ENCODE measurements at regions not wholly inside any gene's neighbourhood (a gene's known extent, or its start where the extent isn't known, plus 50 kb on each side); places are given as distances from the start of the nearest gene placed in this dataset.

GRCh38 chr15:35783203-35783602 is 237.2 kb upstream of the DPH6 start:
- no peaks in the 10 kb centered on the region for H3K27me3 Mint-ChIP-seq
- H3K4me3 Mint-ChIP-seq: no peak overlapping the region
- H3K36me3 Mint-ChIP-seq: no peaks in the 10 kb centered on the region
- no peaks in the 10 kb centered on the region for H3K9me3 ChIP-seq (ENCODE audit: control insufficient read depth in 2 of 2, low read length in 2 of 2)
- no peaks in the 10 kb centered on the region for H3K4me1 ChIP-seq (ENCODE audit: control insufficient read depth, insufficient read depth, low read length, poor library complexity, severe bottlenecking)
- no peak for DNase-seq
- no peaks in the 10 kb centered on the region for H3K4me1 Mint-ChIP-seq
- H3K27ac ChIP-seq (ENCODE audit: insufficient read depth, low read length, poor library complexity, severe bottlenecking): no peak overlapping the region
- no peak overlapping the region for H3K4me3 ChIP-seq (ENCODE audit: low read depth, low read length)
- H3K9me3 Mint-ChIP-seq: peaks cover 0 to 2% (median 0%) of the 10 kb centered on the region in 7 donors
- no peak overlapping the region for H3K27ac Mint-ChIP-seq
- H3K36me3 ChIP-seq (ENCODE audit: control insufficient read depth, insufficient read depth, low read length): no peaks in the 10 kb centered on the region
- no peaks in the 10 kb centered on the region for H3K27me3 ChIP-seq (ENCODE audit: control insufficient read depth, insufficient read depth, low read length)
- ATAC-seq (ENCODE audit: low read depth in 2 of 2): no peak

- Mint-ChIP-seq H3K27me3 (peaks cover 4% of the 10 kb centered on the region), H3K9me3 (peaks cover 0 to 3% (median 0%) of the 10 kb centered on the region in 7 donors), H3K4me1 (no peaks in the 10 kb centered on the region), H3K4me3 (no peak overlapping the region), H3K27ac (no peak overlapping the region), H3K36me3 (no peaks in the 10 kb centered on the region)
- no peak overlapping the region for H3K4me3 ChIP-seq (ENCODE audit: low read depth, low read length)
- no peaks in the 10 kb centered on the region for H3K9me3 ChIP-seq (ENCODE audit: control insufficient read depth in 2 of 2, low read length in 2 of 2)
- H3K27ac ChIP-seq (ENCODE audit: insufficient read depth, low read length, poor library complexity, severe bottlenecking): no peak overlapping the region
- no peaks in the 10 kb centered on the region for H3K36me3 ChIP-seq (ENCODE audit: control insufficient read depth, insufficient read depth, low read length)
- DNase-seq: no peak
- ATAC-seq (ENCODE audit: low read depth in 2 of 2): no peak
- no peaks in the 10 kb centered on the region for H3K4me1 ChIP-seq (ENCODE audit: control insufficient read depth, insufficient read depth, low read length, poor library complexity, severe bottlenecking)
- no peaks in the 10 kb centered on the region for H3K27me3 ChIP-seq (ENCODE audit: control insufficient read depth, insufficient read depth, low read length)
Measured at GRCh38 chr15:35784745-35785144, 238.8 kb upstream of the DPH6 start.

- H3K9me3 ChIP-seq (ENCODE audit: control insufficient read depth in 2 of 2, low read length in 2 of 2): no peaks in the 10 kb centered on the region
- ATAC-seq (ENCODE audit: low read depth in 2 of 2): no peak
- no peak for DNase-seq
- Mint-ChIP-seq H3K27me3 (no peaks in the 10 kb centered on the region), H3K4me1 (no peaks in the 10 kb centered on the region), H3K36me3 (no peaks in the 10 kb centered on the region), H3K4me3 (no peak overlapping the region), H3K9me3 (peaks cover 0 to 5% (median 0%) of the 10 kb centered on the region in 7 donors), H3K27ac (no peak overlapping the region)
- H3K4me1 ChIP-seq (ENCODE audit: control insufficient read depth, insufficient read depth, low read length, poor library complexity, severe bottlenecking): no peaks in the 10 kb centered on the region
- H3K4me3 ChIP-seq (ENCODE audit: low read depth, low read length): no peak overlapping the region
- no peak overlapping the region for H3K27ac ChIP-seq (ENCODE audit: insufficient read depth, low read length, poor library complexity, severe bottlenecking)
- no peaks in the 10 kb centered on the region for H3K27me3 ChIP-seq (ENCODE audit: control insufficient read depth, insufficient read depth, low read length)
- H3K36me3 ChIP-seq (ENCODE audit: control insufficient read depth, insufficient read depth, low read length): no peaks in the 10 kb centered on the region
Measured at GRCh38 chr15:35810007-35810406, 264.0 kb upstream of the DPH6 start.

- Histone ChIP-seq H3K27me3 (ENCODE audit: control insufficient read depth, insufficient read depth, low read length) (no peaks in the 10 kb centered on the region), H3K4me3 (ENCODE audit: low read depth, low read length) (no peak overlapping the region), H3K9me3 (ENCODE audit: control insufficient read depth in 2 of 2, low read length in 2 of 2) (no peaks in the 10 kb centered on the region), H3K4me1 (ENCODE audit: control insufficient read depth, insufficient read depth, low read length, poor library complexity, severe bottlenecking) (no peaks in the 10 kb centered on the region), H3K36me3 (ENCODE audit: control insufficient read depth, insufficient read depth, low read length) (no peaks in the 10 kb centered on the region), H3K27ac (ENCODE audit: insufficient read depth, low read length, poor library complexity, severe bottlenecking) (no peak overlapping the region)
- Mint-ChIP-seq H3K27me3 (no peaks in the 10 kb centered on the region), H3K9me3 (peaks cover 0 to 7% (median 0%) of the 10 kb centered on the region in 7 donors), H3K27ac (no peak overlapping the region), H3K36me3 (no peaks in the 10 kb centered on the region), H3K4me1 (no peaks in the 10 kb centered on the region), H3K4me3 (no peak overlapping the region)
- ATAC-seq (ENCODE audit: low read depth in 2 of 2): no peak
- DNase-seq: no peak
Measured at GRCh38 chr15:35813573-35813972, 267.6 kb upstream of the DPH6 start.

- no peak for DNase-seq
Measured at GRCh38 chr15:35818846-35819245, 272.9 kb upstream of the DPH6 start.

GRCh38 chr15:35822153-35822552 is 276.2 kb upstream of the DPH6 start:
- no peak for DNase-seq
- no peaks in the 10 kb centered on the region for H3K27me3 Mint-ChIP-seq
- Histone ChIP-seq H3K27ac (ENCODE audit: insufficient read depth, low read length, poor library complexity, severe bottlenecking) (no peak overlapping the region), H3K36me3 (ENCODE audit: control insufficient read depth, insufficient read depth, low read length) (no peaks in the 10 kb centered on the region), H3K4me1 (ENCODE audit: control insufficient read depth, insufficient read depth, low read length, poor library complexity, severe bottlenecking) (no peaks in the 10 kb centered on the region), H3K27me3 (ENCODE audit: control insufficient read depth, insufficient read depth, low read length) (no peaks in the 10 kb centered on the region), H3K9me3 (ENCODE audit: control insufficient read depth in 2 of 2, low read length in 2 of 2) (no peaks in the 10 kb centered on the region), H3K4me3 (ENCODE audit: low read depth, low read length) (no peak overlapping the region)
- H3K4me1 Mint-ChIP-seq: no peaks in the 10 kb centered on the region
- no peak overlapping the region for H3K27ac Mint-ChIP-seq
- ATAC-seq (ENCODE audit: low read depth in 2 of 2): no peak
- no peaks in the 10 kb centered on the region for H3K36me3 Mint-ChIP-seq
- peaks cover 0 to 6% (median 1%) of the 10 kb centered on the region in 7 donors for H3K9me3 Mint-ChIP-seq
- H3K4me3 Mint-ChIP-seq: no peak overlapping the region

More at GRCh38 chr15:35818846-35819245, 272.9 kb upstream of the DPH6 start:
- H3K36me3 Mint-ChIP-seq: no peaks in the 10 kb centered on the region
- peaks cover 0 to 5% (median 1%) of the 10 kb centered on the region in 7 donors for H3K9me3 Mint-ChIP-seq
- no peaks in the 10 kb centered on the region for H3K27me3 Mint-ChIP-seq
- no peak overlapping the region for H3K27ac ChIP-seq (ENCODE audit: insufficient read depth, low read length, poor library complexity, severe bottlenecking)
- H3K4me3 ChIP-seq (ENCODE audit: low read depth, low read length): no peak overlapping the region
- no peak for ATAC-seq (ENCODE audit: low read depth in 2 of 2)
- no peak overlapping the region for H3K27ac Mint-ChIP-seq
- no peaks in the 10 kb centered on the region for H3K4me1 ChIP-seq (ENCODE audit: control insufficient read depth, insufficient read depth, low read length, poor library complexity, severe bottlenecking)
- no peaks in the 10 kb centered on the region for H3K4me1 Mint-ChIP-seq
- no peaks in the 10 kb centered on the region for H3K36me3 ChIP-seq (ENCODE audit: control insufficient read depth, insufficient read depth, low read length)
- H3K27me3 ChIP-seq (ENCODE audit: control insufficient read depth, insufficient read depth, low read length): no peaks in the 10 kb centered on the region
- H3K9me3 ChIP-seq (ENCODE audit: control insufficient read depth in 2 of 2, low read length in 2 of 2): no peaks in the 10 kb centered on the region
- H3K4me3 Mint-ChIP-seq: no peak overlapping the region

GRCh38 chr15:35827141-35827540 is 281.2 kb upstream of the DPH6 start:
- no peaks in the 10 kb centered on the region for H3K4me1 ChIP-seq (ENCODE audit: control insufficient read depth, insufficient read depth, low read length, poor library complexity, severe bottlenecking)
- DNase-seq (no peak), ATAC-seq (ENCODE audit: low read depth in 2 of 2) (no peak)
- no peaks in the 10 kb centered on the region for H3K36me3 Mint-ChIP-seq
- H3K27me3 ChIP-seq (ENCODE audit: control insufficient read depth, insufficient read depth, low read length): no peaks in the 10 kb centered on the region
- no peaks in the 10 kb centered on the region for H3K9me3 ChIP-seq (ENCODE audit: control insufficient read depth in 2 of 2, low read length in 2 of 2)
- no peak overlapping the region for H3K27ac ChIP-seq (ENCODE audit: insufficient read depth, low read length, poor library complexity, severe bottlenecking)
- no peak overlapping the region for H3K27ac Mint-ChIP-seq
- no peaks in the 10 kb centered on the region for H3K27me3 Mint-ChIP-seq
- H3K4me3 Mint-ChIP-seq: no peak overlapping the region
- no peaks in the 10 kb centered on the region for H3K36me3 ChIP-seq (ENCODE audit: control insufficient read depth, insufficient read depth, low read length)
- no peaks in the 10 kb centered on the region for H3K4me1 Mint-ChIP-seq
- H3K4me3 ChIP-seq (ENCODE audit: low read depth, low read length): no peak overlapping the region
- peaks cover 0 to 8% (median 1%) of the 10 kb centered on the region in 7 donors for H3K9me3 Mint-ChIP-seq

- H3K9me3 Mint-ChIP-seq: peaks cover 1 to 8% (median 3%) of the 10 kb centered on the region in 7 donors
- no peak overlapping the region for H3K27ac Mint-ChIP-seq
- no peaks in the 10 kb centered on the region for H3K27me3 ChIP-seq (ENCODE audit: control insufficient read depth, insufficient read depth, low read length)
- no peaks in the 10 kb centered on the region for H3K4me1 Mint-ChIP-seq
- ATAC-seq (ENCODE audit: low read depth in 2 of 2) (no peak), DNase-seq (no peak)
- H3K27ac ChIP-seq (ENCODE audit: insufficient read depth, low read length, poor library complexity, severe bottlenecking): no peak overlapping the region
- H3K36me3 Mint-ChIP-seq: no peaks in the 10 kb centered on the region
- H3K4me3 Mint-ChIP-seq: no peak overlapping the region
- no peaks in the 10 kb centered on the region for H3K4me1 ChIP-seq (ENCODE audit: control insufficient read depth, insufficient read depth, low read length, poor library complexity, severe bottlenecking)
- H3K4me3 ChIP-seq (ENCODE audit: low read depth, low read length): no peak overlapping the region
- H3K9me3 ChIP-seq (ENCODE audit: control insufficient read depth in 2 of 2, low read length in 2 of 2): no peaks in the 10 kb centered on the region
- H3K27me3 Mint-ChIP-seq: no peaks in the 10 kb centered on the region
- no peaks in the 10 kb centered on the region for H3K36me3 ChIP-seq (ENCODE audit: control insufficient read depth, insufficient read depth, low read length)
Measured at GRCh38 chr15:35827911-35828310, 281.9 kb upstream of the DPH6 start.

Measured in CD4-positive, CD25-positive, alpha-beta regulatory T cell (primary cell).